ENCODE measurements at regions not wholly inside any gene's neighbourhood (a gene's known extent, or its start where the extent isn't known, plus 50 kb on each side); places are given as distances from the start of the nearest gene placed in this dataset.

DNA sequence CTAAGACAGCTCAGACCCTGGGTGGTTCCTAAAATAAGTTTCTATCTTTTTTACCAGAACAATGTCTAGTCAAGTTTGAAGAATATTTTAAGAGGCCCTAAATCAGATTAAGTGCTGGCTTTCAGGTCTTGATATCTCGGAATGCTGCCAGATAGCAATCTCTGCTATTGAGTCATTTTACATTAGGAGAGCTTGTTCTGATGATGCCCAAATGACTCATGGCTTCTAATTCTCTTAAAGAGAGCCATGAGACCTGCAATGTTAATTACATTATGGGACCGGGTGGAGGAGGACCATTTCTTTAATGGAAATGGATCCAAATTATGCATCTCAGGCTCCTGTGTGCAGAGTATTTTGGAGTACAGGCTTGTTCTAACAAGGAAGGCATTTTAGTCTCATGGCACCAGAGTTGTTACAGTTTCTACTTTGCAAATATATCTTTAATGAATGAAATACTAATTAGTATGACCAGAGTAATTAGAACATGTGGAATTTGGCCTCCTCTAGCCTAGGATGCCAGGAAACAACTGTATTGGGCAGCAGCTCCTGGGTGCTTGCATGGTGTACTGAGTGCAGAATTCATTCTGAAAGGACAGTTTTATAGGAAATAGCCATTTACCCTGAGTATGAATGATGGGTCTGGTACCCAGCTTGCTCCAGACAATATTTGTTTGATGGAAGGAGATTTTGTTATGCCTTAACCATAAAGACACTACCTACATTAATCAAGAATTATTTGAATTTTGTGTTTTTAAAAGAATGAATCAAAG, 94.0 kb upstream of the SULT1C3 start:
- no peak for TF ChIP-seq POLR2A (IDR thresholded peaks at IDR 0.05)
- TF ChIP-seq, protein P1, sequence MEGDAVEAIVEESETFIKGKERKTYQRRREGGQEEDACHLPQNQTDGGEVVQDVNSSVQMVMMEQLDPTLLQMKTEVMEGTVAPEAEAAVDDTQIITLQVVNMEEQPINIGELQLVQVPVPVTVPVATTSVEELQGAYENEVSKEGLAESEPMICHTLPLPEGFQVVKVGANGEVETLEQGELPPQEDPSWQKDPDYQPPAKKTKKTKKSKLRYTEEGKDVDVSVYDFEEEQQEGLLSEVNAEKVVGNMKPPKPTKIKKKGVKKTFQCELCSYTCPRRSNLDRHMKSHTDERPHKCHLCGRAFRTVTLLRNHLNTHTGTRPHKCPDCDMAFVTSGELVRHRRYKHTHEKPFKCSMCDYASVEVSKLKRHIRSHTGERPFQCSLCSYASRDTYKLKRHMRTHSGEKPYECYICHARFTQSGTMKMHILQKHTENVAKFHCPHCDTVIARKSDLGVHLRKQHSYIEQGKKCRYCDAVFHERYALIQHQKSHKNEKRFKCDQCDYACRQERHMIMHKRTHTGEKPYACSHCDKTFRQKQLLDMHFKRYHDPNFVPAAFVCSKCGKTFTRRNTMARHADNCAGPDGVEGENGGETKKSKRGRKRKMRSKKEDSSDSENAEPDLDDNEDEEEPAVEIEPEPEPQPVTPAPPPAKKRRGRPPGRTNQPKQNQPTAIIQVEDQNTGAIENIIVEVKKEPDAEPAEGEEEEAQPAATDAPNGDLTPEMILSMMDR (IDR thresholded peaks at IDR 0.05): no peak

All from uterus (tissue), 2 donors.